ENCODE measurements at regions not wholly inside any gene's neighbourhood (a gene's known extent, or its start where the extent isn't known, plus 50 kb on each side); places are given as distances from the start of the nearest gene placed in this dataset.

DNA sequence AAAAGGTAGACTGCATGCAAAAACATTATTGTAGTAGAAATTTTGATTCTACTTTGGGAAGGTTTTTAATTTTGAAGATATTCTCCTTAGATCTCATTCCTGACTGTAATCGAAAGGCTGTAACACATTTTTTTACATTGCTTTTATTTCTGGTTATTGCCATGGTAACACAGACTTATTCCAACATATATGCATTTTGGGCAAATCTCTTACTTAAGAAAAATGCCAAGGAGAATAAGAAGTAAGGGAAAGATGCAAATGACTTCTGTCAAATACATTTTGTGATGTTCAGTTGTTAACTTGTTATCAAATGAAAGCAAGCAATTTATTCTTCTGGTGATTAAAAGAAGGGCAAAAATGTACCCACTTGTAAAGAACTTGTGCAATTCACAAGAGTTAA, 267.5 kb downstream of the AASDHPPT start:
- DNase-seq = no peak

DNA sequence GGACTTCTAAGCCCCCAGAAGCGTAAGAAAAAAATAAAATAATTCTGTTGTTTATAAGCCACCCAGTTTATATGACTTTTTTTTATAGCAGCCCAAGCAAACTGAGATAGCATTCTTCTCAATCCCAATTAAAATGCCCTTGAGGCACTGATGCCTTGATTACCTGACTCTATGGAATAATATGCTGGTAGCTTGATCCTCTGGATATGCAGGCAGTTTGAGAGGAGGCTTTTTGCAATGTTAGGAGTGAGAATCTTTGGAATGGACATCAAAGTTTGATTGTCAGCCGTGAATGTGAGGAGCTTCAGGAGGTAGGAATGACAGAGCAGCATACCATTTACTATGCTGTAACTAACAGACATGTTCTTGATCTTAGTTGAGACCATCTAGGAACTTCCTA, 275.6 kb downstream of the AASDHPPT start:
- no peak for DNase-seq

- no peak for DNase-seq
Observed at GRCh38 chr11:106369224-106369623, 291.8 kb downstream of the AASDHPPT start.

GRCh38 chr11:106378513-106379179, 301.2 kb downstream of the AASDHPPT start:
- DNase-seq = no peak

- no peak for DNase-seq
Observed at GRCh38 chr11:106379265-106379664, 301.8 kb downstream of the AASDHPPT start.

GRCh38 chr11:106379712-106380111, 302.2 kb downstream of the AASDHPPT start:
- DNase-seq = no peak

- no peak for DNase-seq
Observed at GRCh38 chr11:106381895-106382294, 304.4 kb downstream of the AASDHPPT start.

DNA sequence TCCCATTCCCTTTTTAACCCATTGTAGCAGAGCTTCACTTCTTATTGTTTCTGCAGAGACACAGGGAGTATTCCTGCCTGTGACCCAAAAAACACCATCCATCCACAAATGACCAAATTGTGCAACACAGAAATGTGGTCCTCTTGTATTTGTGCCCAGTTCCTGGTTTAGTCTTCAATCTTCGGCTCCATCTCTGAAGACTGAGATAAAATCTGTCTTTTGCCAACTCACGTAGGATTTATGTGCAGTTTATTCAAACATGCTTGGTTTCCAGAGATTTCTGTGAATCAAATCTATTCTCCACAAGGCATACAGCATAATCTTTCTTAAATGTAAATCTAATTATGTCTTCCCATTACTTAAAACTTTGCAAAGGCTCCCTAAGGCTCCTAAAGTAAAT, 307.0 kb downstream of the AASDHPPT start:
- no peak for DNase-seq

DNA sequence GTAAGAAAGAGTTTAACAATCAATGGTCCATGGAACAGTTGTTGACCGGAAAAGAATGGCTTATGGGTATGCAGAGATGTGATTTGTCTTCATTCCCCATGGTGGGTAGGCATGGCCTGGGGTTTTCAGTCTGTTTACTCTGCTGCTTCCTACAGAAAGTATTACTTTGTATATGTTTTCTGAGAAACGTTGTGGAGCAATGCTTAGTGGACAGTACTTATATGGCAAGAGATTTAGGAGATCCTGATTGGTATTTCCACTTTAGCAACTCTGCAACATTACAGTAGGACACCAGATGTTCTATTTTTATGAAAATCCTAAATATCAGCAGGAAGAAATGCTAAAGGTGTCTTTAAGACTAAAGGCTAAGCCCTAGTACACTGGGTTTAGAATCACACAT, 309.1 kb downstream of the AASDHPPT start:
- DNase-seq = no peak

DNA sequence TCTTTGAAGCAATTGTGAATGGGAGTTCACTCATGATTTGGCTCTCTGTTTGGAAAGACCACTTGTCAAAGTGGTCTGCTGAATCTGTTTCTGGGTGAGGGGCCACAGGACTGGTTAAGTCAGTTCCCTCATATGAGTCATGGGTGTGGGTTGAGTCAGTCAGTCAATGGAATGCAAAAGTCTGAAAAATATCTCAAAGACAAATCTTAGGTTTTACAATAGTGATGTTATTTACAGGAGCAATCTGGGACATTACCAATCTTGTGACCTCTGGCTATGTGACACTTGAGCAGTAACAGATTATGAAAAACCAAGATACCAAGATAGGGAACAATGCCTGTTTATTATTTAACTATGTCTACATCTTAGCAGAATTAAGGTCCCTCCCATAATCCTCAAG, 311.6 kb downstream of the AASDHPPT start:
- no peak for DNase-seq

DNA sequence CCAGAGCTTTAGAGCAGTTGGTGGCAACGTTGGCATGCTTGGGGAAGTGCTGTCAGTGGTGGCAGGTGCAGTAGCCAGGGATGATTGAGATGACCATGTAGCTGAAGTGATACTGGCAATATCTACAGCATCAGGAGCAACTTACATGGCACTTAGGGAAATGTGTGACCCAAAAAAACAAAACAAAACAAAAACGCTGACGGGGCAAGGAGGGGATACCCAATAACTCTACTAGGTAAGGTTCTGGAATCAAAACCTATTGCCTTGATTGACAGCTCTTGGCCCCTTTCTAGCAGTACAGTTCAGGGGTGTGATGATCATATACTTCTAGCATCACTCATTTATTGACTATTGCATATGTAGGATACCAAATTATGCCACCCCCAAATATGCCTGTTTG, 312.6 kb downstream of the AASDHPPT start:
- no peak for DNase-seq

GRCh38 chr11:106391771-106392420, 314.4 kb downstream of the AASDHPPT start:
- no peak for DNase-seq

GRCh38 chr11:106395716-106396349, 318.4 kb downstream of the AASDHPPT start:
- DNase-seq = no peak

DNA sequence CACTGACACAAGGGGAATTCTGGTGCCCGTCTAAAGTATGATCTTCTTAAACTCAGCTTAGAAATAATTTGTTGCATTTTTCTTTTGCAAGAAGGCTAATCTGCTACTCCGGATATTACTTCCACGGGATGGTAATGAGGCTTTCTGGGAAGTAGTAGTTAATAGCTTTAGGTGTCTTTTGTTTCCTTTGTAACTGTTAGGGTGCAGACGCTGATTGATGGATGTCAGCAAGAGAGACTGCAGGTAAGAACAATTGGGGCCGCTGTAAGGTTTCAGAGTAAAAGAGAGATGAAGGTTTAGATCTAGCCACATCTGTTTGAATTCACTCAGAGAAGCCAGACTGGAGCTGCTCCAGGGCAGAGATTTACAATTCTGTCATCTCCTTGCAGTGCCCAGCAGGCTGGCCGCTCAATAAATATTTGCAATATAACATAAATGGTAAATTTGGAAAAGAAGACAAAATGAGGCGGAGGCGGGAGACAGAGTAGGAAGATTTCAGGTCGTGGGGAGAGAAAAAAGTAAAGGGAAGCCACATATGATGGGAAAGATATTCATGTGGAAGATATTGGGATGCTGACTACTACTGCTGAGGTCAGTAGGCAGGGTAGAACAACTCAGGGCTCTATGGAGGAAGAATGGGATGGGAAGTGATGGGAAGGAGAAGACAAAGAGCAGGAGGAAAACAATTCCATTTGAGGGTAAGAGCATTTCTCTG, 320.5 kb downstream of the AASDHPPT start:
- DNase-seq = no peak

- DNase-seq = no peak
Observed at GRCh38 chr11:106398502-106399075, 321.1 kb downstream of the AASDHPPT start.

DNA sequence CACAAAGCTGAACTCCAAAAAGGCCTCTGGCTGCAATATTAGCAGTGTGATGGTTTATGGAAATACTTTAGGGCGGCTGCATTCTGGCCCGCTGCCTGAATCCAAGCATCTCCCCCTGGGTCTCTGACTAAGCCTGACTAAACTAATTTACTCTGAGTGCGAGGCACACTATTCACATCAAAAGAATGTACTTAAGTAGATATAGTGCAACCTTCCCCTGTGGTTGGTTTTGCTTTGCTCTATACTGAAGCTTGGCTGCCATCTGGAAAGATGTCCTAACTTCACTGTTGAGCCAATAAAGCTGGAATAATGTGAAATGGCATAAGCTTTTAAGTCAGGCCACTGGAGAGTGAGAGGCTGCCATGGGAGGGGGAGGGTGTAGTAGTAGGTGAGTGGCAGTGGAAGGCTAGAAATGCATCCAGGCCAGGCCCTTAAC, 321.6 kb downstream of the AASDHPPT start:
- no peak for DNase-seq

- DNase-seq = no peak
Observed at GRCh38 chr11:106399624-106400023, 322.2 kb downstream of the AASDHPPT start.

DNA sequence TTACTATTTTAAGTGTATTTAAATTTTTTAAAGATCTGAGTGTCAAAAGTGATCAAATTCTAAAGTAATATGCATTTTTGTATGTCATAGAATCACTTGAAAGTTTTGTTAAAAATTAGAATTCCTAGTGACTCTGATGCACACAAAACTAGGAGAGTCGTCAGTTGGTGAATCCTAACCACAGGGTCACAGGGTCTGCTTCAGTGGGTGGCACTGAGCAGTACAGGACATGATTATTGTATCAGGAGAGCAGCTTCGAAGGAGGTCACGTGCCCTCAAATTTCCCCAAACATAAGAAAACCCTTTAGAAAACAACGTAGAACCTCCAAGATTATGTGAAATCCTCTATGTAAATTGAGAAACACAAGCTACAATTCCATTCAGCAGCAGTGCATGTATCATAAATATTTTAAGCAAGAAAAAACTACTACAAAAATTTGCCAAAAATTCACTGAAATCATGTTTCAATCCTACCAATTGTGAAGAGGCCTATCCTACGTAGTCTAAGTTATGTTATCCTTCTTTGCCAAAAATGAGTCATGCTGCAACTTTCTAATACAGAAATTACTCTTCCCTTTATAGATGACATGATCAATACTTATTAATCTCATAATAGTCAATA, 323.6 kb downstream of the AASDHPPT start:
- DNase-seq = no peak

DNA sequence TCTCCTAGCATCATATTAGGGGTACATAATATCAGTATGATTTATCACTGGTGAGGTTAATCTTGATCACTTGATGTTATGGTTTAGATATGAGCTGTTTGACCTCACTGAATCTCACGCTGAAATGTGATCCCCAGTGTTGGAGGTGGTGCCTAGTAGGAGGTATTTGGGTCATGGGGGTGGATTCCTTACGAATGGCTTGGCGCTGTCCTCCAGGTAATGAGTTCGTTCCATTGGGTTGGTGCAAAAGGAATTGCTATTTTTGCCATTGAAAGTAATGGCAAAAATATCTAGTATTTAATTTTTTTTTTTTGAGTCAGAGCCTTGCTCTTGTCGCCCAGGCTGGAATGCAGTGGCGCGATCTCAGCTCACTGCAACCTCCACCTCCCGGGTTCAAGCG, 326.3 kb downstream of the AASDHPPT start:
- no peak for DNase-seq

GRCh38 chr11:106409222-106409621, 331.8 kb downstream of the AASDHPPT start:
- DNase-seq = no peak

- DNase-seq = no peak
Observed at GRCh38 chr11:106409671-106410070, 332.2 kb downstream of the AASDHPPT start.

DNA sequence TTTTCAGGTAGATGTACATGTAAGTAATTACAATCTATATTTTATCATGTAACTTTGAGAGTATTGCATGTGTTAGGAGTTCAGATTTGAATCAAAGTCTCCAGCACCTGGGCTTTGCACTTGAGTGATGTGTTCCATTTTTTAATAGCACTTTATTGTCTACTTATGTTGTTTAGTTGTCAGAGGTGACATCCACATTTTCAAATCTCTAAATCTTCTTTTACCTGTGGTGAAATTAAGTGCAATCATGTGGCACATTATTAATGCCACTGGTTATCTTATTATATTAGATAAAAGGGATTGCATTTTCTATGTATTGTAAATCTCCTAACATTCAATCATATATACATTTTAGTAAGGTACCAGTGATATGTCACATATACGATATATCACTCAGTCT, 333.4 kb downstream of the AASDHPPT start:
- no peak for DNase-seq

GRCh38 chr11:106413222-106413621, 335.8 kb downstream of the AASDHPPT start:
- no peak for DNase-seq

All from NCI-H1436 (cell line).